HepG2 (cell line): ENCODE measurements at regions not wholly inside any gene's neighbourhood (a gene's known extent, or its start where the extent isn't known, plus 50 kb on each side); places are given as distances from the start of the nearest gene placed in this dataset.

Experiments
- ATAC-seq: fragments of 200-7000 bp; cut with Tn5 transposase; 3 replicates; pipeline ENCODE4 v1.9.1; 2020; ENCODE audit warnings: mild to moderate bottlenecking, moderate library complexity
- BruUV-seq: library from RNA; stranded (reverse); fragments of 400-500 nt; replicated peaks from 2 replicates; lab custom pipeline; 2021; lab: Mats Ljungman, UMichigan
- CTCF ChIA-PET: fragments of 300-600 bp; formaldehyde crosslinking; extraction: SDS; loops from one replicate; lab custom pipeline; 2021; ENCODE audit warnings: low total read pairs, inconsistent platforms, low intra/inter-chr PET ratio; lab: Yijun Ruan, JAX
- POLR2A ChIA-PET: fragments of 350-600 bp; sonication (Branson Sonifier 250); formaldehyde crosslinking; loops from one replicate; lab custom pipeline; 2020; ENCODE audit warnings: antibody characterized with exemption, inconsistent platforms; lab: Yijun Ruan, JAX
- DNase-seq: peaks from one replicate; pipeline ENCODE4 v3.0.0-alpha.2; 2015; ENCODE audit warnings: low spot score
- FAIRE-seq: peaks from 3 replicates; lab custom pipeline; 2011; peaks lifted over from hg19 to GRCh38; lab: Jason Lieb, UNC
- H2AFZ ChIP-seq: one replicate; pipeline ENCODE4 v1.6.1; 2011; ENCODE audit warnings: low read length, inconsistent platforms
- H3K27ac ChIP-seq: fragments of 300-600 bp; 3 replicates; pipeline ENCODE4 v1.8.0; 2011; ENCODE audit warnings: mixed run types, mild to moderate bottlenecking, mixed read lengths, low read length, inconsistent platforms; ENCODE audit not compliant: insufficient read depth; ENCODE audit errors: extremely low read length
- H3K27me3 ChIP-seq, 2 experiments: fragments of 200-600 bp in 1 of 2; 2 replicates in 1 of 2; 3 replicates in 1 of 2; pipeline versions ENCODE4 v1.6.0 to v1.8.0; 2011; ENCODE audit warnings: low read length in 2 of 2, mild to moderate bottlenecking in 2 of 2, moderate library complexity in 2 of 2, inconsistent platforms in 1 of 2; ENCODE audit not compliant: insufficient read depth in 2 of 2, control insufficient read depth in 1 of 2
- H3K36me3 ChIP-seq, 2 experiments: fragments of 200-600 bp in 1 of 2; replicated peaks in 1 of 2; 2 replicates in 1 of 2; 3 replicates in 1 of 2; pipeline versions ENCODE4 v1.5.1 to v1.8.0; 2011; ENCODE audit warnings: low read length in 2 of 2, inconsistent platforms in 1 of 2; ENCODE audit not compliant: insufficient read depth in 2 of 2, control insufficient read depth in 1 of 2
- H3K4me1 ChIP-seq: 2 replicates; pipeline ENCODE4 v1.5.1; 2012; ENCODE audit warnings: low read length, inconsistent platforms; ENCODE audit not compliant: insufficient read depth
- H3K4me2 ChIP-seq: 2 replicates; pipeline ENCODE4 v1.6.0; 2011; ENCODE audit warnings: low read depth, low read length, inconsistent platforms
- H3K4me3 ChIP-seq, 3 experiments: fragments of 200-600 bp in 1 of 3; sonication (generic), shearing (Covaris generic) in 1 of 3; replicated peaks in 1 of 3; 2 replicates each; pipeline ENCODE4 v1.5.1; 2011 to 2016; ENCODE audit warnings: low read length in 3 of 3, inconsistent platforms in 2 of 3, low read depth in 2 of 3, mild to moderate bottlenecking in 2 of 3, control low read depth in 1 of 3, mixed read lengths in 1 of 3; ENCODE audit not compliant: insufficient read depth in 1 of 3
- H3K79me2 ChIP-seq: one replicate; pipeline ENCODE4 v1.6.1; 2011; ENCODE audit warnings: low read length, inconsistent platforms; ENCODE audit not compliant: insufficient read depth
- H3K9ac ChIP-seq: 2 replicates; pipeline ENCODE4 v1.6.0; 2011; ENCODE audit warnings: mild to moderate bottlenecking, low read depth, low read length, inconsistent platforms; ENCODE audit not compliant: insufficient read depth
- H3K9me3 ChIP-seq: 2 replicates; pipeline ENCODE4 v1.5.1; 2012; ENCODE audit warnings: mild to moderate bottlenecking, low read length
- H4K20me1 ChIP-seq: 2 replicates; pipeline ENCODE4 v1.6.0; 2011; ENCODE audit warnings: inconsistent platforms, mild to moderate bottlenecking, low read length, moderate library complexity; ENCODE audit not compliant: insufficient read depth
- AGO1 ChIP-seq: fragments of 200-400 bp; formaldehyde crosslinking; IDR thresholded peaks from 2 replicates; pipeline ENCODE4 v1.6.1; 2017; ENCODE audit warnings: mild to moderate bottlenecking, low read depth, low read length, moderate library complexity; ENCODE audit not compliant: poor library complexity, severe bottlenecking
- BATF2 ChIP-seq: sonication (generic); formaldehyde crosslinking; IDR thresholded peaks from 2 replicates; pipeline ENCODE4 v1.8.0; 2022; ENCODE audit warnings: mild to moderate bottlenecking, missing genetic modification reagents, moderate library complexity
- NFYC ChIP-seq: IDR thresholded peaks from 2 replicates; pipeline ENCODE4 v1.6.1; 2016; ENCODE audit warnings: missing genetic modification reagents, missing compliant biosample characterization
- NKX3-1 ChIP-seq: sonication (generic); formaldehyde crosslinking; IDR thresholded peaks from 2 replicates; pipeline ENCODE4 v1.5.0; 2020; ENCODE audit warnings: missing genetic modification reagents
- SKI ChIP-seq: fragments of 450-650 bp; IDR thresholded peaks from one replicate; pipeline ENCODE4 v1.6.1; 2018; ENCODE audit warnings: mild to moderate bottlenecking; ENCODE audit not compliant: partially characterized antibody
- ZBTB49 ChIP-seq: sonication (generic); formaldehyde crosslinking; IDR thresholded peaks from 2 replicates; pipeline ENCODE4 v1.4.0; 2020; ENCODE audit warnings: missing genetic modification reagents, borderline replicate concordance
- ZNF350 ChIP-seq: sonication (generic); formaldehyde crosslinking; IDR thresholded peaks from 2 replicates; pipeline ENCODE4 v1.4.0; 2020; ENCODE audit warnings: mild to moderate bottlenecking, low read depth, missing genetic modification reagents, borderline replicate concordance
- ZNF589 ChIP-seq: sonication (generic); formaldehyde crosslinking; conservative IDR thresholded peaks from 2 replicates; pipeline ENCODE4 v1.8.0; 2022; ENCODE audit warnings: mild to moderate bottlenecking, moderate library complexity, missing genetic modification reagents
- ZNF674 ChIP-seq: sonication (generic); formaldehyde crosslinking; IDR thresholded peaks from 2 replicates; pipeline ENCODE4 v1.5.0; 2020; ENCODE audit warnings: low read depth, mild to moderate bottlenecking, missing genetic modification reagents
- in situ Hi-C: cut with HindIII; loops from 2 replicates; pipeline ENCODE4 v1.10.0; 2017; ENCODE audit warnings: low pct_unique_long_range_greater_than_20kb; ENCODE audit not compliant: extremely low pct_ligation_motif_present
- intact Hi-C: fragments of 100-400 bp; cut with micrococcal nuclease; formaldehyde crosslinking; loops from one replicate; pipeline ENCODE4 v1.10.0; 2022; ENCODE audit not compliant: unreplicated experiment
- TF ChIP-seq, protein P1 (sequence below): IDR thresholded peaks from 2 replicates; pipeline ENCODE4 v1.6.1; 2016
- TF ChIP-seq, protein P2 (sequence below), 2 experiments: sonication (generic) in 1 of 2; formaldehyde crosslinking in 1 of 2; IDR thresholded peaks; 2 replicates each; pipeline versions ENCODE4 v1.5.1 to v1.6.1; 2011 to 2020; ENCODE audit warnings: borderline replicate concordance in 1 of 2, low read depth in 1 of 2, low read length in 1 of 2, mild to moderate bottlenecking in 1 of 2, missing genetic modification reagents in 1 of 2, moderate library complexity in 1 of 2
- TF ChIP-seq, protein P3 (sequence below): sonication (generic); formaldehyde crosslinking; IDR thresholded peaks from 2 replicates; pipeline ENCODE4 v1.4.0; 2020; ENCODE audit warnings: missing genetic modification reagents, borderline replicate concordance

DNA sequence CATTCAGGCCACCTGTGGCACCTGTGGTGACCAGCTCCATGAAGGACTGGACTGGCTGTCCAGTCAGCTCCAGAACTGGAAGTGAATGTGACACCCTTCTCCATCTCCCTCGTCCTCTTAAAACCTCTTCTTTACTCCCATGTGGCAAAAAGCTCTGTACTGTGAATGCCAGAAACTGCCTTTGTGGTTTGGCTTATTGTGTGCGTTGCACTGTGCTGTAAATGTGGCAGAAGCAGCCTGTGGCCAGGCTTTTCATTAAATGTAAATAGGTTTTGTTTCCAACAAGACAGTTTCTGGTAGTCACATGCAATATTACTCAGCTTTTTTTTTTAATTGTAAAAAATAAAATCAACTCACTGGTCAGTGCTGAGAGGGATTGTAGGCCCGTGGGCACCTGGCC, 453.7 kb downstream of the ATP23 start (continued):
- TF ChIP-seq, protein P1, sequence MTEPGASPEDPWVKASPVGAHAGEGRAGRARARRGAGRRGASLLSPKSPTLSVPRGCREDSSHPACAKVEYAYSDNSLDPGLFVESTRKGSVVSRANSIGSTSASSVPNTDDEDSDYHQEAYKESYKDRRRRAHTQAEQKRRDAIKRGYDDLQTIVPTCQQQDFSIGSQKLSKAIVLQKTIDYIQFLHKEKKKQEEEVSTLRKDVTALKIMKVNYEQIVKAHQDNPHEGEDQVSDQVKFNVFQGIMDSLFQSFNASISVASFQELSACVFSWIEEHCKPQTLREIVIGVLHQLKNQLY (CRISPR knock-in tag), result no peak
- TF ChIP-seq AGO1, result no peak
- TF ChIP-seq, protein P2, sequence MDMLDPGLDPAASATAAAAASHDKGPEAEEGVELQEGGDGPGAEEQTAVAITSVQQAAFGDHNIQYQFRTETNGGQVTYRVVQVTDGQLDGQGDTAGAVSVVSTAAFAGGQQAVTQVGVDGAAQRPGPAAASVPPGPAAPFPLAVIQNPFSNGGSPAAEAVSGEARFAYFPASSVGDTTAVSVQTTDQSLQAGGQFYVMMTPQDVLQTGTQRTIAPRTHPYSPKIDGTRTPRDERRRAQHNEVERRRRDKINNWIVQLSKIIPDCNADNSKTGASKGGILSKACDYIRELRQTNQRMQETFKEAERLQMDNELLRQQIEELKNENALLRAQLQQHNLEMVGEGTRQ (IDR thresholded peaks at IDR 0.05; ENCODE audit: low read depth, low read length), result no peak
- TF ChIP-seq, protein P2 (CRISPR knock-in tag; IDR thresholded peaks at IDR 0.05; ENCODE audit: borderline replicate concordance), result no peak
- no peak for TF ChIP-seq NFYC (CRISPR knock-in tag)
- TF ChIP-seq ZBTB49, result no peak

DNA sequence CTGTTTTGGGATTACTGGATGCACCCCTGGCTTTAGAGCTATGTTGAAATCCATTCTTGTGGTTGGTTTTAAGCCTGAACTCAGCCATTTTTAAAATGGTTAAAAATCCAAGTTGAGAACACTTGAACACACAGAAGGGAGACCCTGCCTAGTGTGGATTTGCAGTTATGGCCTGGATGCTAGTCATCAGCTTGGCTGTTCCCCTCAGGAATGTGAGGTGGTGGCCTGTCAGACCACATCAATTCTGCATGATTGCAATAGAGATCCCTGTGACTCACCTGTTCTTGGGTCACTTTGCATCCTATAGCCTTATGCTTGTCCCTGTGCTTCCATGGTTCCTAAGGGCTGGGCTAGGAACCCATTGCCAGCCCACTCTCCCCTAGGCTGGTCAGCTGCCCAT, 454.1 kb downstream of the ATP23 start:
- no peak overlapping the region for H3K9ac ChIP-seq
- ChIA-PET CTCF (no interaction called here), POLR2A (no interaction called here)
- H3K27ac ChIP-seq, result no peak overlapping the region
- in situ Hi-C loops, result no loop called here
- BruUV-seq, result no TSS peak
- no peaks in the 10 kb centered on the region for H3K27me3 ChIP-seq
- DNase-seq (no peak), FAIRE-seq (no peak), ATAC-seq (no peak)
- H3K36me3 ChIP-seq, result no peaks in the 10 kb centered on the region
- intact Hi-C loops, result no loop called here
- no peaks in the 10 kb centered on the region for H3K79me2 ChIP-seq
- H3K4me3 ChIP-seq, result no peak overlapping the region
- H3K4me2 ChIP-seq, result no peak overlapping the region
- H2AFZ ChIP-seq, result no peak overlapping the region
- no peaks in the 10 kb centered on the region for H3K4me1 ChIP-seq
- H4K20me1 ChIP-seq, result no peaks in the 10 kb centered on the region
- no peaks in the 10 kb centered on the region for H3K9me3 ChIP-seq
- TF ChIP-seq ZNF674, result no peak
- no peak for TF ChIP-seq ZNF350 (CRISPR knock-in tag)
- TF ChIP-seq ZNF589 (CRISPR knock-in tag), result no peak
- TF ChIP-seq, protein P3, sequence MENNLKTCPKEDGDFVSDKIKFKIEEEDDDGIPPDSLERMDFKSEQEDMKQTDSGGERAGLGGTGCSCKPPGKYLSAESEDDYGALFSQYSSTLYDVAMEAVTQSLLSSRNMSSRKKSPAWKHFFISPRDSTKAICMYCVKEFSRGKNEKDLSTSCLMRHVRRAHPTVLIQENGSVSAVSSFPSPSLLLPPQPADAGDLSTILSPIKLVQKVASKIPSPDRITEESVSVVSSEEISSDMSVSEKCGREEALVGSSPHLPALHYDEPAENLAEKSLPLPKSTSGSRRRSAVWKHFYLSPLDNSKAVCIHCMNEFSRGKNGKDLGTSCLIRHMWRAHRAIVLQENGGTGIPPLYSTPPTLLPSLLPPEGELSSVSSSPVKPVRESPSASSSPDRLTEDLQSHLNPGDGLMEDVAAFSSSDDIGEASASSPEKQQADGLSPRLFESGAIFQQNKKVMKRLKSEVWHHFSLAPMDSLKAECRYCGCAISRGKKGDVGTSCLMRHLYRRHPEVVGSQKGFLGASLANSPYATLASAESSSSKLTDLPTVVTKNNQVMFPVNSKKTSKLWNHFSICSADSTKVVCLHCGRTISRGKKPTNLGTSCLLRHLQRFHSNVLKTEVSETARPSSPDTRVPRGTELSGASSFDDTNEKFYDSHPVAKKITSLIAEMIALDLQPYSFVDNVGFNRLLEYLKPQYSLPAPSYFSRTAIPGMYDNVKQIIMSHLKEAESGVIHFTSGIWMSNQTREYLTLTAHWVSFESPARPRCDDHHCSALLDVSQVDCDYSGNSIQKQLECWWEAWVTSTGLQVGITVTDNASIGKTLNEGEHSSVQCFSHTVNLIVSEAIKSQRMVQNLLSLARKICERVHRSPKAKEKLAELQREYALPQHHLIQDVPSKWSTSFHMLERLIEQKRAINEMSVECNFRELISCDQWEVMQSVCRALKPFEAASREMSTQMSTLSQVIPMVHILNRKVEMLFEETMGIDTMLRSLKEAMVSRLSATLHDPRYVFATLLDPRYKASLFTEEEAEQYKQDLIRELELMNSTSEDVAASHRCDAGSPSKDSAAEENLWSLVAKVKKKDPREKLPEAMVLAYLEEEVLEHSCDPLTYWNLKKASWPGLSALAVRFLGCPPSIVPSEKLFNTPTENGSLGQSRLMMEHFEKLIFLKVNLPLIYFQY, result no peak
- TF ChIP-seq NKX3-1 (CRISPR knock-in tag), result no peak
- TF ChIP-seq BATF2 (CRISPR knock-in tag), result no peak
- no peak for TF ChIP-seq SKI
